ENCODE measurements at regions not wholly inside any gene's neighbourhood (a gene's known extent, or its start where the extent isn't known, plus 50 kb on each side); places are given as distances from the start of the nearest gene placed in this dataset.

DNA sequence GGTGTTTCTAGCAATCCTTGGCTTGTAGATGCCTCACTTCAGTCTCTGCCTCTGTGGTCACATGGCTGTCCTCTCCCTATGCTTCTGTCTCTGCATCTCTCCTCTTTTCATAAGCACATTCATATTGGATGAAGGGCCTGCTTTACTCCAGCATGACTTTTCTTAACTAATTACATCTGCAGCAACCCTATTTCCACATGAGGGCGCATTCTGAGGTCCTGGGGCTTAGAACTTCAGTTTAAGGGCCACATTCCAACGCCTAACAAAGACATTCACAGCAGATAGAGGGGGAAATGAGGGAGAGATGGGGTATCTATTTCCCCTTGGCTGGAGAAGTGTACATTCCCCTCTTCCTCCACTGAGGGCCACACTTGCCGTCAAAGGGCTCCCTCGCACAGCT is 489.1 kb upstream of the SALL1 start:
- Histone ChIP-seq H3K27me3 (peaks cover 0 to 33% (median 0%) of the 10 kb centered on the region in 4 donors), H3K27ac (replicated peaks in 1 of 4) (no peak overlapping the region), H3K9me3 (no peaks in the 10 kb centered on the region), H3K4me3 (no peak overlapping the region), H3K4me1 (no peaks in the 10 kb centered on the region), H3K36me3 (no peaks in the 10 kb centered on the region)
- WGBS: 83% methylated on average over 4 of the region's 4 CpGs
- intact Hi-C loops (cut with DNase I): no loop called here
- DNase-seq (ENCODE audit: extremely low spot score): no peak
- TF ChIP-seq POLR2A (IDR thresholded peaks at IDR 0.05; ENCODE audit: low read depth) (no peak), EP300 (IDR thresholded peaks at IDR 0.05) (no peak), POLR2AphosphoS5 (IDR thresholded peaks at IDR 0.05) (no peak)
- TF ChIP-seq, protein P1, sequence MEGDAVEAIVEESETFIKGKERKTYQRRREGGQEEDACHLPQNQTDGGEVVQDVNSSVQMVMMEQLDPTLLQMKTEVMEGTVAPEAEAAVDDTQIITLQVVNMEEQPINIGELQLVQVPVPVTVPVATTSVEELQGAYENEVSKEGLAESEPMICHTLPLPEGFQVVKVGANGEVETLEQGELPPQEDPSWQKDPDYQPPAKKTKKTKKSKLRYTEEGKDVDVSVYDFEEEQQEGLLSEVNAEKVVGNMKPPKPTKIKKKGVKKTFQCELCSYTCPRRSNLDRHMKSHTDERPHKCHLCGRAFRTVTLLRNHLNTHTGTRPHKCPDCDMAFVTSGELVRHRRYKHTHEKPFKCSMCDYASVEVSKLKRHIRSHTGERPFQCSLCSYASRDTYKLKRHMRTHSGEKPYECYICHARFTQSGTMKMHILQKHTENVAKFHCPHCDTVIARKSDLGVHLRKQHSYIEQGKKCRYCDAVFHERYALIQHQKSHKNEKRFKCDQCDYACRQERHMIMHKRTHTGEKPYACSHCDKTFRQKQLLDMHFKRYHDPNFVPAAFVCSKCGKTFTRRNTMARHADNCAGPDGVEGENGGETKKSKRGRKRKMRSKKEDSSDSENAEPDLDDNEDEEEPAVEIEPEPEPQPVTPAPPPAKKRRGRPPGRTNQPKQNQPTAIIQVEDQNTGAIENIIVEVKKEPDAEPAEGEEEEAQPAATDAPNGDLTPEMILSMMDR (IDR thresholded peaks at IDR 0.05): no peak

DNA sequence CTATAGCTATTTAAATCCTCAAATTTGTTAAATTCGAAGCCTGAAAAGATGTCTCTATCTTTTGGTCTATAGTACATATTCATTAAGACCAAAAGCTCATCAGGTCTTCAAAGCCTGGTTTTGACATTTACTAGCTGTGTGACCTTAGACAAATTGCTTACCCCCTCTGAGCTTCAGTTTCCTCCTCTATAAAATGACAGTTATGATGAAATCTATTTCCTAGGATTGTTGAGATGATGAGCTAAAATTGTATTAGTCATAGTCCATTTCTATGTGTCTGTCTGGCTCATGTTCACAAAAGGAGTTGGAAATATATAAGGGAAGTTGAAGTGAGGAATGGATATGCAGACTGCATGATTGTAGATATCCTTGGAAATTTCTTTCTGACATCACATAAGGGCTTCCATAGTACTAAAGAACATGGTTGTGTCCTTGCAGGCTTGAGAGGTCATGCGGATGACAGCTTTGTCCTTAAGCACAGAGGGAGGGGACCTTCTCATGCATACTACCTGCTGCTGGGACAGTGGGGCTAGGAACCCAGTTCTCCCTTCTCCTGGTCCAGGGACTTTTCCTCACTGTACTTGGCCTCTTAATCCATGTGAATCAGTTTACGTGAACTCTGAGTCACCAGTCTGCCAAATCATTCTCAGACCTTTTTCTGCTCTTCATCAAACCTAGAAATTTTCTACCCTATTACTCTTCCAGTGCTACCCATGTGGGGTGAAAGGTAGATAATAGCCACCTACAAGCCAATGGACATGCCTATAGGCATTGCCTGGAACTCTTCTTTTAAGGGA is 487.5 kb upstream of the SALL1 start:
- DNase-seq (ENCODE audit: extremely low spot score): no peak
- peaks cover 0 to 33% (median 0%) of the 10 kb centered on the region in 4 donors for H3K27me3 ChIP-seq
- intact Hi-C loops (cut with DNase I): no loop called here
- 77% methylated on average over 3 of the region's 3 CpGs for WGBS
- H3K9me3 ChIP-seq: no peaks in the 10 kb centered on the region
- no peaks in the 10 kb centered on the region for H3K36me3 ChIP-seq
- TF ChIP-seq, protein P1 (IDR thresholded peaks at IDR 0.05): no peak
- TF ChIP-seq POLR2AphosphoS5 (IDR thresholded peaks at IDR 0.05): no peak
- no peak for TF ChIP-seq EP300 (IDR thresholded peaks at IDR 0.05)
- no peak for TF ChIP-seq POLR2A (IDR thresholded peaks at IDR 0.05; ENCODE audit: low read depth)
- H3K27ac ChIP-seq (replicated peaks in 1 of 4): no peak overlapping the region
- no peak overlapping the region for H3K4me3 ChIP-seq
- no peaks in the 10 kb centered on the region for H3K4me1 ChIP-seq

DNA sequence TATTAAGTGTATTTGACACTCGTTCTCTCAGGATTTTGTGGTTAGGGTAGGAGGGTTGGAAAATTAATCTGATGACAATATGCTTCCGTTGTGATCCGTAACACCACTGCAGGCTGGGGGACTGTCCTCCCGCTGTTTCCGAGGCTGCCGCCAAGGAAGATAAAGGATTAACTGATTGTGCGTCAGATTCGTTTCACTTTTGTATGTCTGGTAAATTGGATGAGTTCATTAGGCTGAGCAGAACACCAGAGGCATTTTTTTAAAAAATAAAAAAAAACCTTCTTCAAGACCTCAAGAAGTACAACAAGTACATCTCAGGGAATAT is 486.7 kb upstream of the SALL1 start:
- Histone ChIP-seq H3K9me3 (no peaks in the 10 kb centered on the region), H3K4me1 (no peaks in the 10 kb centered on the region), H3K4me3 (no peak overlapping the region), H3K36me3 (no peaks in the 10 kb centered on the region), H3K27ac (replicated peaks in 1 of 4) (no peak overlapping the region), H3K27me3 (peaks cover 0 to 33% (median 0%) of the 10 kb centered on the region in 4 donors)
- no peak for DNase-seq (ENCODE audit: extremely low spot score)
- 31% methylated on average over 8 of the region's 8 CpGs for WGBS
- intact Hi-C loops (cut with DNase I): no loop called here
- TF ChIP-seq EP300 (IDR thresholded peaks at IDR 0.05) (no peak), POLR2AphosphoS5 (IDR thresholded peaks at IDR 0.05) (no peak), POLR2A (IDR thresholded peaks at IDR 0.05; ENCODE audit: low read depth) (no peak)
- TF ChIP-seq, protein P1 (IDR thresholded peaks at IDR 0.05): no peak

DNA sequence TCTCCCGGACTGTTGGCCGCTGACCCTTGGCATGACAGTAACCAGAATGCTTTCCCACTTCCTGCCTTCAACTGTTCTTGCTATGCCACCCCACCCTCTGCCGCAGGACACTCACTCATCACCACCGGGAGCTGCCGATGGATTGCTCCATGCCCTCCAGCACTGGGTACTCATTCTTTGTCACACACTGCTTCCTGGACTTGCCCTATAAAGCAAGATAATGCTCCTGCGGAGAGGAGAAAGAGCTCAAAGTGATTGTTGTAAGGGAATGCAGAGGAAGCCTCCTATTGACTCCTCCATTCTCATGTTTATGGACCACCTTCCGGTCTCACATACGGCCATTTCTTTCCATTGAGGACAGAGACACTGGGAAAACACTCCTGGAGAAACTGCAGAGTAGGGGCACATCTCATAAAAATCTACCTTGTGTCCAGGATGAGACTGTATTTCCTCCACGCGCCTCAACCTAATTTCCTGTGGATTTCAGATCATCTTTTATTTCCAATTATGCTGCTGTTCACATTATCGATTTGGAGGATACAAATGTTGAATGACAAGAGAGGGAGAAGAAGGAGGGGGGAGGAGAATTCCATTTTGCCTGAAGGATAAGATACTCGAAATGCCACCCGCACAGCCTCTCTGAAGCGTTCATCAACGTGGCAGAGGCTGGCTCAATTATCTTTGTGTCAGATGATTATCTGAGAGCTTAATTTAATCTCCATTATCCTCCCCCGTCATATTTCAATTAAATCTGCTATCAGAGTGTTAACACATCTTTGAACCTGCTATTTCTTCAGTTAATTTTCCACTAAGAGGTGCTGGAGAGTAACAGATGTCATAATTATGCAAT is 486.1 kb upstream of the SALL1 start:
- H3K4me3 ChIP-seq: no peak overlapping the region
- no peak overlapping the region for H3K27ac ChIP-seq (replicated peaks in 1 of 4)
- H3K27me3 ChIP-seq: peaks cover 0 to 33% (median 0%) of the 10 kb centered on the region in 4 donors
- TF ChIP-seq, protein P1 (IDR thresholded peaks at IDR 0.05): no peak
- TF ChIP-seq POLR2AphosphoS5 (IDR thresholded peaks at IDR 0.05) (no peak), POLR2A (IDR thresholded peaks at IDR 0.05; ENCODE audit: low read depth) (no peak)
- 39% methylated on average over 16 of the region's 16 CpGs for WGBS
- no peaks in the 10 kb centered on the region for H3K9me3 ChIP-seq
- no peaks in the 10 kb centered on the region for H3K36me3 ChIP-seq
- intact Hi-C loops (cut with DNase I): no loop called here
- no peaks in the 10 kb centered on the region for H3K4me1 ChIP-seq
- no peak for DNase-seq (ENCODE audit: extremely low spot score)
